ENCODE measurements at regions not wholly inside any gene's neighbourhood (a gene's known extent, or its start where the extent isn't known, plus 50 kb on each side); places are given as distances from the start of the nearest gene placed in this dataset.

DNA sequence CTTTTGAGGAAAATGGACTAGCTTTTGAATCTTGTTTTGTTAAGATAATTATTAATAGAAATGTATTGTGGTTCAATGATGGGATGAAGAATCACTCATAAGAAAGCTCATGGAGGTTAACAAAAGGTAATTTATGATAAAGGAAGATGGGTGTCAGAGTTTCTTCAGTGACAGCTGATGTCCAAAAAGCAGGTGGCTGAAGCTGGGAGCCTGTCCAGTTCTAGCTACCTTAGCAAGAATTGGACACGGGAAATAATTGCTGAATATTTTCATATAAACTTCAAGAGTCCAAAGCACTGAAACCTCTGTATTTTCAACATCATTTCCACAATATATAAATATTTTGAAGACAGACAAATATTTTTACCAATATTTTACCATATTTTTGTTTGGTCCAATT is 1505.8 kb upstream of the SLC39A10 start:
- TF ChIP-seq, protein P1, sequence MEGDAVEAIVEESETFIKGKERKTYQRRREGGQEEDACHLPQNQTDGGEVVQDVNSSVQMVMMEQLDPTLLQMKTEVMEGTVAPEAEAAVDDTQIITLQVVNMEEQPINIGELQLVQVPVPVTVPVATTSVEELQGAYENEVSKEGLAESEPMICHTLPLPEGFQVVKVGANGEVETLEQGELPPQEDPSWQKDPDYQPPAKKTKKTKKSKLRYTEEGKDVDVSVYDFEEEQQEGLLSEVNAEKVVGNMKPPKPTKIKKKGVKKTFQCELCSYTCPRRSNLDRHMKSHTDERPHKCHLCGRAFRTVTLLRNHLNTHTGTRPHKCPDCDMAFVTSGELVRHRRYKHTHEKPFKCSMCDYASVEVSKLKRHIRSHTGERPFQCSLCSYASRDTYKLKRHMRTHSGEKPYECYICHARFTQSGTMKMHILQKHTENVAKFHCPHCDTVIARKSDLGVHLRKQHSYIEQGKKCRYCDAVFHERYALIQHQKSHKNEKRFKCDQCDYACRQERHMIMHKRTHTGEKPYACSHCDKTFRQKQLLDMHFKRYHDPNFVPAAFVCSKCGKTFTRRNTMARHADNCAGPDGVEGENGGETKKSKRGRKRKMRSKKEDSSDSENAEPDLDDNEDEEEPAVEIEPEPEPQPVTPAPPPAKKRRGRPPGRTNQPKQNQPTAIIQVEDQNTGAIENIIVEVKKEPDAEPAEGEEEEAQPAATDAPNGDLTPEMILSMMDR (IDR thresholded peaks at IDR 0.05; ENCODE audit: low read depth, low read length), result no peak
- H3K27me3 ChIP-seq (ENCODE audit: insufficient read depth, low read depth, severe bottlenecking), result no peaks in the 10 kb centered on the region
- no peak overlapping the region for H3K4me3 ChIP-seq (ENCODE audit: low read depth, low read length)
- no peaks in the 10 kb centered on the region for H3K9me3 ChIP-seq (ENCODE audit: severe bottlenecking)
- no peaks in the 10 kb centered on the region for H3K36me3 ChIP-seq
- no peak for DNase-seq
- no peak overlapping the region for H3K27ac ChIP-seq

DNA sequence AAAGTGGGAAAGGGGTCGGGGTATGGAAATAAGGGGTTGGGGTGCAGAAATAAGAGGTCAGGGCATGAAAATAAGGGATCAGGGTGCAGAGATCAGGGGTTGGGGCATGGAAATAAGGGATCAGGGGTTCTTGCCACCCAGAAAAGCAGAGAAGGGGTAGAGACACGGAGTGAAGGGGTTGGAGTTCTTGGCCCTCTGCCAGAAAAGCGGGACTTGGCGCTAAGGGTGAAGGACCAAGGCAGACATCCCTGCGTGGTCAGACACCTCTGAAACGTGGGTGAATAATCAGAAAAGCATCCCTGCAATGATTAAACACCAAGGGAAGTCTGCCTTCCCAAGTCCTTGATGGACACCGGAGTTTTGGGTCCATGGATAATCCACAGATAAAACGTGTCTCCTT is 1521.6 kb upstream of the SLC39A10 start:
- Histone ChIP-seq H3K27ac (no peak overlapping the region), H3K27me3 (ENCODE audit: insufficient read depth, low read depth, severe bottlenecking) (no peaks in the 10 kb centered on the region), H3K36me3 (no peaks in the 10 kb centered on the region), H3K9me3 (ENCODE audit: severe bottlenecking) (no peaks in the 10 kb centered on the region), H3K4me3 (ENCODE audit: low read depth, low read length) (no peak overlapping the region)
- TF ChIP-seq, protein P1 (IDR thresholded peaks at IDR 0.05; ENCODE audit: low read depth, low read length), result no peak
- DNase-seq, result no peak

DNA sequence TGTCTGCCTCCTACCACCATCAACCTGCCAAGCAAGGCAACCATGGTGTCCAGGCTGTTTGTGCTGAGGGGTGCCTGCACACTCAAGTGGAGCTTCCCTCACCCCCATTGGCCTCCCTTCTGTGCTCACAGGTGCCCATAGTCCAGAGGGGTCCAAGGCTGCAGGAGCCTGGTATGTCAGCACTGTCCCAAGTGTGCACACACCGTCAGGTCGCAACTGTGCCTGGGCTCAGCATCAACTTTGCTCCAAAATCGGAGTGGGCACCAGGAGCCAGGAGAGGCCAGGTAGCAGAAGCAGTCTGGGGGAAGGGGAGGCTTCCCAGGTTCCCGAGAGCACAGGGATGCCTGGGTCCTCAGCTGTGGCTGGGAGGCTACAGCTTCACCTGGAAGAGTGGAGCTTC is 1528.2 kb upstream of the SLC39A10 start:
- TF ChIP-seq, protein P1 (IDR thresholded peaks at IDR 0.05; ENCODE audit: low read depth, low read length), result no peak
- no peaks in the 10 kb centered on the region for H3K36me3 ChIP-seq
- no peak overlapping the region for H3K4me3 ChIP-seq (ENCODE audit: low read depth, low read length)
- DNase-seq, result no peak
- no peaks in the 10 kb centered on the region for H3K27me3 ChIP-seq (ENCODE audit: insufficient read depth, low read depth, severe bottlenecking)
- H3K9me3 ChIP-seq (ENCODE audit: severe bottlenecking), result no peaks in the 10 kb centered on the region
- H3K27ac ChIP-seq, result no peak overlapping the region

DNA sequence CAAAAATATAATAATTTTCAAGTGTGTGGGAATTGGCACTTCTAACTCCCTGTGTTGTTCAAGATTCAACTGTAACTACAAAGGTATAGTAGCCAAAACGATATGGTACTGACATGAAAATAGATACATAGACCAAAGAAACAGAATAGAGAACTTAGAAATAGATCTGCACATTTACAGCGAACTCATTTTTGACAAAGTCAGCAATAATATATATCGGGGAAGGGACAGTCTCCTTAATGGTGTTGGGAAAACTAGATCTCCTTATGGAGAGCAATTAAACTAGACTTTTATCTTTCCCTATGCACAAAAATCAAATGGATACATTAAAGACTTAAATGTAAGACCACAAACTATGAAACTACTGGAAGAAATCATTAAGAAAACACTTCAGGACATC is 1530.6 kb upstream of the SLC39A10 start:
- H3K36me3 ChIP-seq, result no peaks in the 10 kb centered on the region
- H3K4me3 ChIP-seq (ENCODE audit: low read depth, low read length), result no peak overlapping the region
- H3K27ac ChIP-seq, result no peak overlapping the region
- no peaks in the 10 kb centered on the region for H3K27me3 ChIP-seq (ENCODE audit: insufficient read depth, low read depth, severe bottlenecking)
- DNase-seq, result no peak
- TF ChIP-seq, protein P1 (IDR thresholded peaks at IDR 0.05; ENCODE audit: low read depth, low read length), result no peak
- H3K9me3 ChIP-seq (ENCODE audit: severe bottlenecking), result no peaks in the 10 kb centered on the region

DNA sequence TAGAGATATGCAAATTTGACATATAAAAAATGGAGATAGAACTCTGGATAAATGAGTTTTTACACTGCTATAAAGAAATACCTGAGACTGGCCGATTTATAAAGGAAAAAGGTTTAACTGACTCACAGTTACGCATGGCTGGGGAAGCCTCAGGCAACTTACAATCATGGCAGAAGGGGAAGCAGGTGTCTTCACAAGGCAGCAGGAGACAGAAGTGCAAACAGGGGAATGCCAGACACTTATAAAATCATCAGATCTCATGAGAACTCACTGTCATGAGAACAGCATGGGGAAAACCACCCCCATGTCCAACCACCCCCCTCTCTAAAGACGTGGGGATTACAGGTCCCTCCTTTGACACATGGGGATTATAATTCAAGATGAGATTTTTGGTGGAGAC is 1540.2 kb upstream of the SLC39A10 start:
- H3K4me3 ChIP-seq (ENCODE audit: low read depth, low read length), result no peak overlapping the region
- H3K27ac ChIP-seq, result no peak overlapping the region
- no peaks in the 10 kb centered on the region for H3K9me3 ChIP-seq (ENCODE audit: severe bottlenecking)
- TF ChIP-seq, protein P1 (IDR thresholded peaks at IDR 0.05; ENCODE audit: low read depth, low read length), result no peak
- H3K27me3 ChIP-seq (ENCODE audit: insufficient read depth, low read depth, severe bottlenecking), result no peaks in the 10 kb centered on the region
- no peaks in the 10 kb centered on the region for H3K36me3 ChIP-seq
- DNase-seq, result no peak

DNA sequence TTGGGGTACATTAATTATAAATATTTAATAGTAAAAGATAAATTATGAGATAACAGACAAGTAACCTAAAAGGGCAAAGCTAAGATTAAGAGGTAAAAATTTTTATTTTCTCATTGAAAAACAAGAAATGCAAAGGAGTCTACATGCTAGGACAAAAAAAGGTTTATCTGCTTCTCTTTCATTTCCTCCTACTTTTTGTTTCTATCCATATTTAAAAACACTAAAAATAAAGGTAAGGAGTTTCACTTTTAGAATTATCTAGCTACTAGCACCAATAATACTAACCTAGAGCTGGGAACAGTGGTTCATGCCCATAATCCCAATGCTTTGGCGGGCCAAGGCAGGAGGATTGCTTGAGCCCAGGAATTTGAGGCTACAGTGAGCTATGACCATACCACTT is 1551.7 kb upstream of the SLC39A10 start:
- TF ChIP-seq, protein P1 (IDR thresholded peaks at IDR 0.05; ENCODE audit: low read depth, low read length), result no peak
- no peaks in the 10 kb centered on the region for H3K27me3 ChIP-seq (ENCODE audit: insufficient read depth, low read depth, severe bottlenecking)
- no peaks in the 10 kb centered on the region for H3K9me3 ChIP-seq (ENCODE audit: severe bottlenecking)
- H3K36me3 ChIP-seq, result no peaks in the 10 kb centered on the region
- no peak overlapping the region for H3K4me3 ChIP-seq (ENCODE audit: low read depth, low read length)
- H3K27ac ChIP-seq, result no peak overlapping the region
- no peak for DNase-seq

All from WERI-Rb-1 (cell line).